Subcutaneous abdominal adipose tissue (tissue), 5 donors: ENCODE measurements at regions not wholly inside any gene's neighbourhood (a gene's known extent, or its start where the extent isn't known, plus 50 kb on each side); places are given as distances from the start of the nearest gene placed in this dataset.

Experiments used
- H3K27ac ChIP-seq: one replicate; pipeline ENCODE4 v1.7.0; 2013; ENCODE audit warnings: low read depth, mild to moderate bottlenecking, inconsistent platforms, low read length, moderate library complexity
- H3K27me3 ChIP-seq, 5 donors: one replicate each; pipeline ENCODE4 v1.7.0; 2013; ENCODE audit warnings: low read length in 5 of 5, inconsistent platforms in 1 of 5; ENCODE audit not compliant: control insufficient read depth in 5 of 5, insufficient read depth in 4 of 5
- H3K36me3 ChIP-seq, 5 donors: one replicate each; pipeline ENCODE4 v1.7.0; 2013; ENCODE audit warnings: low read length in 5 of 5; ENCODE audit not compliant: control insufficient read depth in 5 of 5, insufficient read depth in 5 of 5
- H3K4me1 ChIP-seq, 5 donors: one replicate each; pipeline ENCODE4 v1.7.0; 2013; ENCODE audit warnings: low read length in 5 of 5, mild to moderate bottlenecking in 3 of 5, moderate library complexity in 1 of 5; ENCODE audit not compliant: control insufficient read depth in 5 of 5, insufficient read depth in 5 of 5
- H3K4me3 ChIP-seq, 5 donors: one replicate each; pipeline ENCODE4 v1.7.0; 2013; ENCODE audit warnings: low read length in 5 of 5, low read depth in 1 of 5
- H3K9ac ChIP-seq, 5 donors: one replicate each; pipeline ENCODE4 v1.7.0; 2013; ENCODE audit warnings: low read length in 5 of 5, mild to moderate bottlenecking in 4 of 5, moderate library complexity in 3 of 5
- H3K9me3 ChIP-seq, 5 donors: one replicate each; pipeline ENCODE4 v1.7.0; 2013; ENCODE audit warnings: low read length in 5 of 5; ENCODE audit not compliant: control insufficient read depth in 5 of 5
- donor health status: healthy.
- donor health status: healthy.
- donor health status: healthy.
- donor health status: healthy.
- donor health status: healthy.

GRCh38 chr4:19823781-19824180 lies 427.9 kb upstream of the SLIT2 start:
- Histone ChIP-seq H3K9me3 (no peaks in the 10 kb centered on the region), H3K36me3 (no peaks in the 10 kb centered on the region), H3K27me3 (no peaks in the 10 kb centered on the region), H3K4me1 (no peaks in the 10 kb centered on the region), H3K9ac (no peak overlapping the region), H3K4me3 (no peak overlapping the region), H3K27ac (no peak overlapping the region)

- H3K36me3 ChIP-seq, result no peaks in the 10 kb centered on the region
- no peaks in the 10 kb centered on the region for H3K9me3 ChIP-seq
- H3K4me1 ChIP-seq, result no peaks in the 10 kb centered on the region
- H3K27ac ChIP-seq, result no peak overlapping the region
- H3K4me3 ChIP-seq, result no peak overlapping the region
- no peaks in the 10 kb centered on the region for H3K27me3 ChIP-seq
- no peak overlapping the region for H3K9ac ChIP-seq
These were observed 432.0 kb upstream of the SLIT2 start for GRCh38 chr4:19819737-19820136.

GRCh38 chr4:19809989-19810388 lies 441.7 kb upstream of the SLIT2 start:
- Histone ChIP-seq H3K9ac (no peak overlapping the region), H3K4me3 (no peak overlapping the region), H3K27me3 (no peaks in the 10 kb centered on the region), H3K4me1 (peaks cover 0 to 3% (median 0%) of the 10 kb centered on the region in 5 donors), H3K27ac (no peak overlapping the region), H3K9me3 (no peaks in the 10 kb centered on the region), H3K36me3 (no peaks in the 10 kb centered on the region)

GRCh38 chr4:19807505-19807904 lies 444.2 kb upstream of the SLIT2 start:
- H3K9me3 ChIP-seq, result no peaks in the 10 kb centered on the region
- H3K4me1 ChIP-seq, result peaks cover 0 to 3% (median 0%) of the 10 kb centered on the region in 5 donors
- no peak overlapping the region for H3K9ac ChIP-seq
- H3K27me3 ChIP-seq, result no peaks in the 10 kb centered on the region
- H3K4me3 ChIP-seq, result no peak overlapping the region
- no peak overlapping the region for H3K27ac ChIP-seq
- no peaks in the 10 kb centered on the region for H3K36me3 ChIP-seq

DNA sequence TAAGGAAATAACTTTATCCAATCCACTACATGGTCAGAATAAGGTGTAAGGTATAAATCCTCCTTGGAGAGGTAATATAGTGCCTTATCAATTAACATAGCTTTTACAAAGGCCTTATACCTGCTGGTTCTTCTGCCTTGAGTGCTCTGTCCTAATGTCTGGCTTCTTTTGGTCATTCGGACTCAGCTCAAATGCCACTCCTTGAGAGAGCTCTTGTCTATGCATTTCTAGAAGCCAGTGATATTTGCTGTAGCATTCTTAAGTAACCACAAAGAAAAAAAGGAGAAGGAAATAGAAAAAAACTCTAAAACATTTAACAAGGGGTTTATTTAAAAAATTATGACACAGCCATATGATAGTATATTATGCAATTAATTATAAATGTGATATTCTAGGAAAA lies 444.8 kb upstream of the SLIT2 start:
- peaks cover 0 to under 1% (median 0%) of the 10 kb centered on the region in 5 donors for H3K4me1 ChIP-seq
- H3K27me3 ChIP-seq, result no peaks in the 10 kb centered on the region
- H3K4me3 ChIP-seq, result no peak overlapping the region
- no peak overlapping the region for H3K27ac ChIP-seq
- no peaks in the 10 kb centered on the region for H3K36me3 ChIP-seq
- H3K9ac ChIP-seq, result no peak overlapping the region
- no peaks in the 10 kb centered on the region for H3K9me3 ChIP-seq

DNA sequence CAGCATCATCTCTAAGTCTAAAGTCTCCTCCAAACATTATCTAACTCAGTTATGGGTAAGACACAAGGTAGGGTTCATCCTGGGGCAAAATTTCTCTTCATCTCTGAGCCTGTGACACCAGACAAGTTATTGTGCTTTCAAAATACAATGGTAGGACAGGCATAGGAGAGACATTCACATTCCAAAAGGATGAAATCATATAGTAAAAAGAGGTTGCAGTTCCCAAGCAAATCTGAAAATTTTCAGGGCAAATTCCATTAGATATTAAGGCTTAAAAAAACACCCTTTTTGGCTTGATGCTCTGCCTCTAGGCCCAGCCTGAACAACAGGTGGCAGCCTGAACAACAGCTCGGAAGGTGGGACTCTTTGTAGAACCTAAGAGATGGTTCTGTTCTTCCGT lies 448.3 kb upstream of the SLIT2 start:
- no peak overlapping the region for H3K27ac ChIP-seq
- H3K27me3 ChIP-seq, result no peaks in the 10 kb centered on the region
- H3K36me3 ChIP-seq, result no peaks in the 10 kb centered on the region
- H3K4me1 ChIP-seq, result no peaks in the 10 kb centered on the region
- H3K9me3 ChIP-seq, result no peaks in the 10 kb centered on the region
- no peak overlapping the region for H3K9ac ChIP-seq
- no peak overlapping the region for H3K4me3 ChIP-seq

DNA sequence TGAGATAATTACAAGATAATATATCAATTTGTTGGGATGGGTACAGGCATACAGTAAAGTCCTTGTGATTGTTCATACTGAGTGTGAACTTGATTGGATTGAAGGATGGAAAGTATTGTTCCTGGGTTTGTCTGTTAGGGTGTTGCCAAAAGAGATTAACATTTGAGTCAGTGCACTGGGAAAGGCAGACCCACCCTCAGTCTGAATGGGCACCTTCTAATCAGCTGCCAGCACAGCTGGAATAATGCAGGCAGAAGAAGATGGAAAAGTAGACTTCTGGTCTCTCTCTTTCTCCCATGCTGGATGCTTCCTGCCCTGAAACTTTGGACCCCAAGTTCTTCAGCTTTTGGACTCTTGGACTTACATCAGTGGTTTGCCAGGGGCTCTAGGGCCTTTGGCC lies 457.9 kb upstream of the SLIT2 start:
- Histone ChIP-seq H3K4me1 (no peaks in the 10 kb centered on the region), H3K9ac (no peak overlapping the region), H3K9me3 (no peaks in the 10 kb centered on the region), H3K4me3 (no peak overlapping the region), H3K27ac (no peak overlapping the region), H3K27me3 (no peaks in the 10 kb centered on the region), H3K36me3 (no peaks in the 10 kb centered on the region)

GRCh38 chr4:19791422-19792123 lies 460.1 kb upstream of the SLIT2 start:
- H3K36me3 ChIP-seq, result no peaks in the 10 kb centered on the region
- no peak overlapping the region for H3K9ac ChIP-seq
- H3K4me1 ChIP-seq, result no peaks in the 10 kb centered on the region

GRCh38 chr4:19786616-19787015 lies 465.1 kb upstream of the SLIT2 start:
- Histone ChIP-seq H3K27me3 (no peaks in the 10 kb centered on the region), H3K36me3 (no peaks in the 10 kb centered on the region), H3K4me1 (no peaks in the 10 kb centered on the region), H3K9me3 (peaks cover 0 to 13% (median 11%) of the 10 kb centered on the region in 5 donors), H3K9ac (no peak overlapping the region), H3K27ac (no peak overlapping the region), H3K4me3 (no peak overlapping the region)

More at GRCh38 chr4:19791422-19792123, 460.1 kb upstream of the SLIT2 start:
- Histone ChIP-seq H3K4me3 (no peak overlapping the region), H3K9me3 (no peaks in the 10 kb centered on the region), H3K27me3 (no peaks in the 10 kb centered on the region), H3K27ac (no peak overlapping the region)

DNA sequence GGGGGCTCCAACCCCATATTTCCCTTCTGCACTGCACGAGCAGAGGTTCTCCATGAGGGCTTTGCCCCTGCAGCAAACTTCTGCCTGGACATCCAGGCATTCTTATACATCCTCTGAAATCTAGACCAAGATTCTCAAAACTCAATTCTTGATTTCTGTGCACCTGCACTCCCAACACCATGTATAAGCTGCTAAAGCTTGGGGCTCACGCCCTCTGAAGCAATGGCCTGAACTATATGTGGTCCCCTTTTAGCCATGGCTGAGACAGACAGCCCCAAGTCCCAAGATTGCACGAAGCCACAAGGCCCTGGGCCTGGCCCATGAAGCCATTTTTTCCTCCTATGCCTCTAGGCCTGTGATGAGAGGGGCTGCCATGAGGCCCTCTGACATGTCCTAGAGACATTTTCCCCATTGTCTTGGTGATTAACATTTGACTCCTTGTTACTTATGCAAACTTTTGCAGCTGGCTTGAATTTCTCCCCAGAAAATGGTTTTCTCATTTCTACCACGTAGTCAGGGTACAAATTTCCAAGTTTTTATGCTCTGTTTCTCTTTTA lies 468.0 kb upstream of the SLIT2 start:
- Histone ChIP-seq H3K9ac (no peak overlapping the region), H3K4me1 (no peaks in the 10 kb centered on the region), H3K27ac (no peak overlapping the region), H3K4me3 (no peak overlapping the region), H3K27me3 (no peaks in the 10 kb centered on the region), H3K9me3 (peaks cover 0 to 13% (median 11%) of the 10 kb centered on the region in 5 donors), H3K36me3 (no peaks in the 10 kb centered on the region)
